HG03558 (cell line): ENCODE measurements at regions not wholly inside any gene's neighbourhood (a gene's known extent, or its start where the extent isn't known, plus 50 kb on each side); places are given as distances from the start of the nearest gene placed in this dataset.
"Not testable (repeated sequence)": the region's sequence is repeated elsewhere in the genome, so short reads cannot be mapped to it uniquely, and the experiment has no call there.

Source experiments
- ATAC-seq: cut with Tn5 transposase; IDR thresholded peaks from one replicate; pipeline ENCODE4 v1.9.1; 2021; ENCODE audit warnings: moderate number of reproducible peaks; ENCODE audit not compliant: unreplicated experiment; ENCODE audit errors: extremely low read depth

- ATAC-seq = no peak
Observed at GRCh38 chrX:19225909-19226308, 103.6 kb upstream of the ADGRG2 start.

- not testable (repeated sequence) for ATAC-seq
Observed at GRCh38 chrX:19229896-19230295, 107.6 kb upstream of the ADGRG2 start.

DNA sequence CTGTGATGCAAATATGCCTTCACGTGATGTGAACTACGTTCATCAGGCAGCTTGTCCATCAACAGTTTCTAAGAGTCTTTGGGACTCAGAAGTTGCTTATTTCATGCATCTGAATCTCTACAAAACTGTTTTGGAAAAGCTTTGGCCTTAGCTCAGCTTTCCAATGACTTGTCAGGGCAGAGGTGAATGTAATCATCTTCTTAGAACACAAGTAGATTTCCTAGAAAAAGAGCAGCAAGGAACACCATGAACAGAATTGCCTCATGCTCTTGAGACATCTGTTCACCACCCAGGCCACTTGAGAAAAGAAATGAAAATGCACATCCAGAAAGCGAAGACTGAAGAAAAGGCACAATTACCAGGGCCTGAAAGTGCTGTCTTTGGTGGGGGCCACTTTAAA lies 105.8 kb upstream of the PDHA1 start:
- no peak for ATAC-seq

GRCh38 chrX:19243431-19243830 lies 100.3 kb upstream of the PDHA1 start:
- ATAC-seq = no peak

DNA sequence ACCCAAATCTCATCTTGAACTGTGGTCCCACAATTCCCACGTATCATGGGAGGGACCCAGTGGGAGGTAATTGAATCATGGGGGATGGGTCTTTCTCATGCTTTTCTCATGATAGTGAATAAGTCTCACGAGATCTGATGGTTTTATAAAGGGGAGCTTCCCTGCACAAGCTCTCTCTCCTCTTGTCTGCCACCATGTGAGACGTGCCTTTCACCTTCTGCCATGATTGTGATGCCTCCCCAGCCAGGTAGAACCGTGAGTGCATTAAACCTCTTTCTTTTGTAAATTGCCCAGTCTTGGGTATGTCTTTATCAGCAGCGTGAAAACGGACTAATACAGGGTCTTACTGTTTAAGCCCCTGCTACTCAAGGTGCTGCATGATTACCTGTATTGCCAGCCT lies 98.8 kb upstream of the PDHA1 start:
- not testable (repeated sequence) for ATAC-seq

DNA sequence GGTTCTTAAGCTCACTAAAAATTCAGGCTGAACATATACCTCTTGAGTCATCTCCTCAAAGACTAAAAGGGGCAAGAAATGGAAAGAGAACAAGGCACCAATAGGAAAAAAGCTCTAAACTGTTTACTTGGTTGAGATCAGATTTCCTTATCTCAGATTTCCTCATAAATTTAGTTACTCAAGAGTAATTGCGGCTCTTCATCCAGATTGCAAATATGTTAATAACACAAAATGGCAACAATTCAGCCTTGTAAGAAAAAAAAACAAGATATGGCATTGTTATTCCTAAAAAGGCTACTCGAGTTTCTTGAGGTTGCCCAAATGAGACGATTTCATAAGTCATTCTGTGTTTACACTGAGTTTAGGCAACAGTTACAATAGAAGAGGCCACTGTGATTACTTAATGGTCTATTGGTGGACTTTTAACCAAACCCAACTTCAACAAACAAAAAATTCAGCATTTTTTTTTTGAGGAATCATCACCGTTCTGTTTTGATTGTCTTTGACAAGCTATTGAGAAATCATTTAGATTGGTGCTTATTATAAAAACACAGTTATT lies 97.9 kb upstream of the PDHA1 start:
- ATAC-seq = no peak

- ATAC-seq = no peak
Observed at GRCh38 chrX:19256986-19257385, 86.7 kb upstream of the PDHA1 start.

GRCh38 chrX:19261026-19261425 lies 82.7 kb upstream of the PDHA1 start:
- not testable (repeated sequence) for ATAC-seq

GRCh38 chrX:19270727-19271126 lies 73.0 kb upstream of the PDHA1 start:
- no peak for ATAC-seq

- ATAC-seq = no peak
Observed at GRCh38 chrX:19272452-19272851, 71.3 kb upstream of the PDHA1 start.

GRCh38 chrX:19280636-19281035 lies 63.1 kb upstream of the PDHA1 start:
- ATAC-seq = no peak

DNA sequence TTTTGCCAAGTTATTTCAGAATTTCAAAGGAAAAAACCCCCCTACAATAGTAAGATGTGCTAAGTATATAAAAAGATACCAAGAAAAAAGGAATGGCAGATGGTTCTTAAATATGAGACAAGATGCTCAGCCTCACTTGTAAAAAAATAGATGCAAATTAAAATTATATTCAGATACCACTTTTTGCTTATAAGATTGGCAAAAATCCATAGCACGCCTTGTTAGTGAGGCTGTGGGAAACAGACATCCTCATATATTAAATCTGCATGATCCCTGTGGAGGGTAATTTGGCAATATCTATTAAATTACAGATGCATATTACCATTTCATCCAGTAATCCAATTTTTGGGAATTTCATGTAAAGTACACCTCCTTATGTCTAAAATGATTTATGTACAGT lies 62.5 kb upstream of the PDHA1 start:
- no peak for ATAC-seq

DNA sequence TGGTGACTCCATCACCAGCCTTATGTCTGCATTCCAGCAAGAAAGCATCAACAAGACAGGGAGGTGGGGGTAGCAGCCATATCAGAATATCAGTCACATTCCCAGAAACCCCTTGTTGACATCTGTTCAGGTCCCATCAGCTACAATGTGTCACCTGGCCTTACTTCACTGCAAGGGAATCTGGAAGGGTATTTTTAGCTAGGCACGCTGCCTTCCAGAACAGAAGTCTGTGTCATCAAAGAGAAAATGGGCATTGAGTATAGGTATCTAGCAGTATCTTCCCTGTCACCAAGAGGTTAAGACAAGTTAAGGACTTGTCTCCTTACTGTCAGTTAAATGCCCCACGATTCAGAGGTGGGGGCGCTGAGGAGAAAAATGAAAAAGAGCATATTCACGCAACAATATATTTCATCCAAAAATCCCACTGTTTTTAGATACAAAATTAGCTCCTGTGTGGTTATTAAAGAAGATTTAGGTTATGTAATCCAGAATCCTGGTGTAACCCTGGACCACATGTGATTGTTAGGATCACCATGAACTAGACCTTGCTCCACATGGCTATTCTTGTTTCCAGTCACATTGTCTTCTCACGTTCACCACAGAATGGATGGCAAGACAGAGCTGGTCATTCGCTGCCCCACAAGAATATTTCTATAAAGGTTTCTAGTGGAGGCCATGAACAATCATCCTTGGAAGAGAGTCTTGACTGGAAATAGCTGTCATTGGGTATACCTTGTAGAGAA lies 60.0 kb upstream of the PDHA1 start:
- ATAC-seq = no peak

GRCh38 chrX:19285857-19286256 lies 57.9 kb upstream of the PDHA1 start:
- no peak for ATAC-seq

DNA sequence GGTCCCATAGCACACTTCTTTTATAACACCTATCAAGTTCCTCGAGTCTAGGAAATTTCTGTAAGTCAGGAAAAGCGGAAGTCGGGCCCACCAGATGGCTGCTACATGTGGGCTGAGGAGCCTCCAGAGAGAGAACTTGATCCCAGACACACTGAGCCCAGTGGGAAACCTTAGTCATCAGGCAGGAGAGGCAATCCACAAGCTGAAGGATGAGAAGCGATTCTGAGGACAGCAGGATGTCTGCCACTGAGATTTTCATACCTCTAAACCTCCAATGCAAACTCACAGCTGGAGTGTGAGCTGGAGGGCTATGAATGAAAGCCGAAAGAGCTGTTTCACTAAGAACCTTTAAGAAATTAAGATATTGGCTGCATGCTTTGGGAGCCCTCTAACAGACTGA lies 52.6 kb upstream of the PDHA1 start:
- ATAC-seq = no peak

DNA sequence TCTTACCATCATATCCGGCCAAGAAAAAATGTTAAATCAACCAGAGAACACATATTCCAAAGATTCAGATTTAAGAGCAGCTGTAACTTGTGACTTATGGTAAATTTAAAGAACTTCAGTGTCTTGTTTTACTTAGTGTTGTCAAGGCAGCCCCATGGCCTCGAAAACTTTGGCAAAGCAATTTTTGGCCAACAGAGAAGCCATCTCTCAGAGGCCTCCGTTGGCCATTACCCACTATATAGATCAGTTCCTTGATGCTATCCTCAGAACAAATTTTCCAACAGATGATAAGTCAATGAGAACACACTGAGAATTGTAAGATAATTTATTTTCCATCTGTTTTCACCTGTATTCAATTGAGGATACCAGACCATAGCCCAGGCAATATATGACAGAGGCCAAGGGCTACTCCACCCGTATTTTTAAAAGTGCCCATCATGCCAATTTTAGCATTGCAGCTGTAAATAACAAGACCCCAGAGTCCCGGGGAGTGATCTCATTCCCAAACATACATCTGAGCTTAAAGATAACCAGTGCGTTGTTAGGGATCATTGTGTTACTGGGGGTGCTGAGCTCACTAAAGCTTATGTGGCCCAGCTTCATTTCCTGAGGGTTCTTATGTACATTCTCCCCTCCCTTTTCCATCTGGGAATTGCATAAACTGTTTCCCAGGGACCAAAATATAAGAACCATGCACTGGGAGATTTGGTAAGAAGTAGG lies 50.0 kb upstream of the PDHA1 start:
- ATAC-seq = no peak
